IMR-90 (cell line): ENCODE measurements at regions not wholly inside any gene's neighbourhood (a gene's known extent, or its start where the extent isn't known, plus 50 kb on each side); places are given as distances from the start of the nearest gene placed in this dataset.

Experiments used
- ATAC-seq: fragments of 200-7000 bp; cut with Tn5 transposase; 2 replicates; pipeline ENCODE4 v1.9.1; 2020; ENCODE audit warnings: low read depth, mild to moderate bottlenecking, moderate library complexity
- BruUV-seq: library from RNA; stranded (reverse); fragments of 400-500 nt; replicated peaks from 2 replicates; lab custom pipeline; 2021; lab: Mats Ljungman, UMichigan
- CTCF ChIA-PET: fragments of 300-600 bp; formaldehyde crosslinking; extraction: SDS; loops from one replicate; lab custom pipeline; 2021; ENCODE audit warnings: antibody characterized with exemption; lab: Yijun Ruan, JAX
- POLR2A ChIA-PET: fragments of 300-600 bp; sonication (Branson Sonifier 250); formaldehyde crosslinking; loops from one replicate; lab custom pipeline; 2022; ENCODE audit warnings: antibody characterized with exemption; ENCODE audit not compliant: unreplicated experiment; lab: Charles Lee
- DNase-seq: peaks from one replicate; pipeline ENCODE4 v3.0.0; 2013
- H2AFZ ChIP-seq: replicated peaks from 2 replicates; pipeline ENCODE3; 2013; ENCODE audit warnings: low read length, mild to moderate bottlenecking; ENCODE audit not compliant: poor library complexity
- H2AK5ac ChIP-seq: 2 replicates; pipeline ENCODE4 v1.6.1; 2013; ENCODE audit warnings: low read depth, low read length, inconsistent platforms
- H2AK9ac ChIP-seq: replicated peaks from 2 replicates; pipeline ENCODE3; 2013; ENCODE audit warnings: mild to moderate bottlenecking, low read depth, low read length, moderate library complexity; ENCODE audit not compliant: poor library complexity
- H2BK120ac ChIP-seq: 2 replicates; pipeline ENCODE4 v1.6.1; 2013; ENCODE audit warnings: low read depth, low read length, inconsistent platforms
- H2BK15ac ChIP-seq: 3 replicates; pipeline ENCODE4 v1.6.1; 2013; ENCODE audit warnings: low read depth, low read length, inconsistent platforms
- H2BK20ac ChIP-seq: 2 replicates; pipeline ENCODE4 v1.6.1; 2013; ENCODE audit warnings: low read depth, mild to moderate bottlenecking, inconsistent platforms, low read length, moderate library complexity
- H2BK5ac ChIP-seq: 2 replicates; pipeline ENCODE4 v1.6.1; 2013; ENCODE audit warnings: mild to moderate bottlenecking, low read depth, low read length, inconsistent platforms; ENCODE audit not compliant: poor library complexity, severe bottlenecking
- H3K14ac ChIP-seq: replicated peaks from 2 replicates; pipeline ENCODE4 v1.6.1; 2013; ENCODE audit warnings: low read depth, low read length, inconsistent platforms
- H3K18ac ChIP-seq: 2 replicates; pipeline ENCODE4 v1.6.1; 2013; ENCODE audit warnings: low read depth, low read length, control low read depth
- H3K23ac ChIP-seq: 2 replicates; pipeline ENCODE4 v1.6.1; 2013; ENCODE audit warnings: low read depth, low read length, inconsistent platforms
- H3K27ac ChIP-seq: 2 replicates; pipeline ENCODE4 v1.5.1; 2013; ENCODE audit warnings: mild to moderate bottlenecking, control low read depth, low read length; ENCODE audit not compliant: insufficient read depth
- H3K27me3 ChIP-seq: 2 replicates; pipeline ENCODE4 v1.6.1; 2013; ENCODE audit warnings: low read length; ENCODE audit not compliant: control insufficient read depth, insufficient read depth
- H3K36me3 ChIP-seq: 2 replicates; pipeline ENCODE4 v1.6.1; 2013; ENCODE audit warnings: low read length, mixed read lengths; ENCODE audit not compliant: control insufficient read depth, insufficient read depth
- H3K4ac ChIP-seq: 2 replicates; pipeline ENCODE4 v1.6.1; 2013; ENCODE audit warnings: low read depth, low read length, inconsistent platforms
- H3K4me1 ChIP-seq: 2 replicates; pipeline ENCODE4 v1.6.1; 2013; ENCODE audit warnings: low read length, mixed read lengths; ENCODE audit not compliant: control insufficient read depth, insufficient read depth
- H3K4me2 ChIP-seq: 2 replicates; pipeline ENCODE4 v1.6.1; 2013; ENCODE audit warnings: low read depth, mild to moderate bottlenecking, control low read depth, low read length, moderate library complexity
- H3K4me3 ChIP-seq: 2 replicates; pipeline ENCODE4 v1.5.1; 2013; ENCODE audit warnings: low read depth, mild to moderate bottlenecking, control low read depth, low read length, moderate library complexity; ENCODE audit not compliant: insufficient read depth
- H3K56ac ChIP-seq: 2 replicates; pipeline ENCODE4 v1.6.1; 2013; ENCODE audit warnings: low read length, inconsistent platforms; ENCODE audit not compliant: insufficient read depth; ENCODE audit errors: extremely low read depth
- H3K79me1 ChIP-seq, 2 experiments: 2 replicates each; pipeline ENCODE4 v1.6.1; 2013; ENCODE audit warnings: low read length in 2 of 2, inconsistent platforms in 1 of 2, low read depth in 1 of 2
- H3K9ac ChIP-seq: 2 replicates; pipeline ENCODE4 v1.6.1; 2013; ENCODE audit warnings: low read depth, low read length, control low read depth
- H3K9me1 ChIP-seq: 2 replicates; pipeline ENCODE4 v1.6.1; 2013; ENCODE audit warnings: low read length, inconsistent platforms; ENCODE audit not compliant: insufficient read depth
- H3K9me3 ChIP-seq: 2 replicates; pipeline ENCODE4 v1.6.1; 2013; ENCODE audit warnings: low read length; ENCODE audit not compliant: control insufficient read depth, insufficient read depth
- H4K20me1 ChIP-seq: 2 replicates; pipeline ENCODE4 v1.6.1; 2013; ENCODE audit warnings: low read length, inconsistent platforms; ENCODE audit not compliant: insufficient read depth
- H4K5ac ChIP-seq: 2 replicates; pipeline ENCODE4 v1.6.1; 2013; ENCODE audit warnings: mild to moderate bottlenecking, low read depth, low read length, control low read depth
- H4K8ac ChIP-seq, 2 experiments: 2 replicates each; pipeline ENCODE4 v1.6.1; 2013; ENCODE audit warnings: low read depth in 2 of 2, low read length in 2 of 2, control low read depth in 1 of 2, inconsistent platforms in 1 of 2
- H4K91ac ChIP-seq: 2 replicates; pipeline ENCODE4 v1.6.1; 2013; ENCODE audit warnings: low read depth, low read length, inconsistent platforms; ENCODE audit not compliant: insufficient read depth
- CEBPB ChIP-seq: IDR thresholded peaks from 2 replicates; pipeline ENCODE4 v1.6.1; 2012; ENCODE audit warnings: low read depth, low read length, improper control_type of control experiment
- MAFK ChIP-seq: IDR thresholded peaks from 2 replicates; pipeline ENCODE4 v1.6.1; 2012; ENCODE audit warnings: low read depth, low read length, improper control_type of control experiment
- MAZ ChIP-seq: IDR thresholded peaks from 2 replicates; pipeline ENCODE4 v1.6.1; 2012; ENCODE audit warnings: low read depth, mild to moderate bottlenecking, low read length, improper control_type of control experiment, moderate library complexity, borderline replicate concordance
- RFX5 ChIP-seq: IDR thresholded peaks from 2 replicates; pipeline ENCODE4 v1.8.0; 2012; ENCODE audit warnings: low read depth, mild to moderate bottlenecking, low read length, moderate library complexity
- WGBS, 2 experiments: methylation state at CpG; one replicate each; pipeline versions ENCODE4 v1.1.5 to v1.1.7; 2013; ENCODE audit warnings: missing lambda C conversion rate in 2 of 2; ENCODE audit not compliant: insufficient read length in 1 of 2; ENCODE audit errors: extremely low coverage in 2 of 2; 5-methylcytosine and 5-hydroxymethylcytosine counted together
- dilution Hi-C: fragments of 300-500 bp; cut with HindIII; formaldehyde crosslinking; loops from one replicate; pipeline ENCODE4 v1.14.3; 2018; ENCODE audit warnings: low sequenced_read_pairs; ENCODE audit not compliant: unreplicated experiment
- in situ Hi-C: fragments of 300-500 bp; cut with MboI; formaldehyde crosslinking; loops from 3 replicates; pipeline ENCODE4 v1.14.3; 2019; ENCODE audit warnings: low sequenced_read_pairs, inconsistent platforms, mixed read lengths
- intact Hi-C: fragments of 100-400 bp; cut with micrococcal nuclease; formaldehyde crosslinking; loops from 2 replicates; pipeline ENCODE4 v1.10.0; 2022

DNA sequence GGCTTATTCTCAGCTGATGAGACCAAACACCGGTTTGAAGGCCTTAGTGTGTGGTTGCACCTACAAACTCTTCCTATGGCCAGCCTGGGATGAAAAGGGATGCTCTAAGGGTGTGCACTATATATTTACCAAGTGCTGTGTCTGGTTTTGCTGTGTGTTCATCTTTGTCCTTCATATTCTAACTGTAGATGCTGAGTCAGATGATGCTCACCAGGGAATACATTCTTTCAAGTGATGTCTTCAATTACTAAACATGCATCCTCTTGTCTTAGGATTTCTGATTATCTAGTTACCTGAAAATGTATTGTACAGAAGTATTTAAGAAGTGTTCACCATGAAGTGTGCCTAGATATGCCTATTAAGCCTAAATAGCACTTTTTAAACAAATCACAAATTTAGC, 1111.6 kb upstream of the ZEB2 start:
- Histone ChIP-seq H4K5ac (no peak overlapping the region), H4K91ac (no peak overlapping the region), H2BK120ac (no peak overlapping the region), H3K56ac (no peak overlapping the region), H2BK15ac (no peak overlapping the region), H3K4me1 (peaks cover 1% of the 10 kb centered on the region; the same call in 1 of the 2 replicates), H3K79me1 (no peaks in the 10 kb centered on the region), H3K4me2 (no peak overlapping the region), H3K4me3 (no peak overlapping the region), H3K4ac (no peak overlapping the region), H3K23ac (no peak overlapping the region), H3K9me1 (no peaks in the 10 kb centered on the region; the same call in 1 of the 2 replicates), H2BK5ac (no peak overlapping the region), H3K9me3 (no peaks in the 10 kb centered on the region), H4K8ac (no peak overlapping the region), H3K9ac (no peak overlapping the region), H2BK20ac (0 out of 2 replicates have a peak overlapping the region, but pooled peaks have one; percentile 36), H3K18ac (no peak overlapping the region; the same call in 1 of the 2 replicates), H3K27ac (no peak overlapping the region), H3K14ac (no peak overlapping the region), H2AFZ (no peak overlapping the region), H3K27me3 (no peaks in the 10 kb centered on the region), H2AK5ac (no peak overlapping the region), H2AK9ac (no peak overlapping the region), H3K36me3 (no peaks in the 10 kb centered on the region), H4K20me1 (no peaks in the 10 kb centered on the region)
- in situ Hi-C loops (no loop called here), dilution Hi-C loops (no loop called here), intact Hi-C loops (no loop called here)
- DNase-seq (peak; percentile 35), ATAC-seq (no peak)
- ChIA-PET POLR2A (no interaction called here), CTCF (no interaction called here)
- BruUV-seq: no TSS peak
- TF ChIP-seq RFX5 (no peak), MAZ (no peak), MAFK (peak; percentile 76), CEBPB (no peak)
- WGBS, 2 experiments: no CpG with 5 or more reads among the region's 1 CpG
